ENCODE measurements at regions not wholly inside any gene's neighbourhood (a gene's known extent, or its start where the extent isn't known, plus 50 kb on each side); places are given as distances from the start of the nearest gene placed in this dataset.
"Not testable (repeated sequence)": the region's sequence is repeated elsewhere in the genome, so short reads cannot be mapped to it uniquely, and the experiment has no call there.

DNA sequence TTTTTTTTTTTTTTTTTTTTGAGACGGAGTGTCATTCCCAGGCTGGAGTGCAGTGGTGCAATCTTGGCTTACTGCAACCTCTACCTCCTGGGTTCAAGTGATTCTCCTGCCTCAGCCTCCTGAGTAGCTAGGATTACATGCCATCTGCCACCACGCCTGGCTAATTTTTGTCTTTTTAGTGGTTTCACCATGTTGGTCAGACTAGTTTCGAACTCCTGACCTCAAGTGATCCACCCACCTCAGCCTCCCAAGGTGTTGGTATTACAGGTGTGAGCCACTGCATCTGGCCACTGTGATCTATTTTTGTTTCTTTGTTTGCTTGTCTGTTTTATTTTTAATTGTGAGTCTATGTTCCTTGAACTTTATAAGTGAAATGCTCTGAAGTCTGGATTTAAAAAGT, 646.8 kb upstream of the RGS18 start:
- POLR2A ChIA-PET; ATAC-seq; H3K36me3 ChIP-seq (ENCODE audit: control insufficient read depth in 2 of 3, insufficient read depth in 3 of 3, low read length in 3 of 3); H3K36me3 Mint-ChIP-seq; H3K4me3 Mint-ChIP-seq; H3K4me1 ChIP-seq (ENCODE audit: control insufficient read depth in 2 of 2, insufficient read depth in 2 of 2, low read length in 2 of 2); H3K4me3 ChIP-seq (ENCODE audit: low read length); H3K9me3 ChIP-seq (ENCODE audit: control insufficient read depth in 2 of 3, low read length in 3 of 3); H3K27me3 ChIP-seq (ENCODE audit: control insufficient read depth in 2 of 2, insufficient read depth in 2 of 2, low read length in 2 of 2); H3K27ac Mint-ChIP-seq; H3K27ac ChIP-seq (ENCODE audit: low read depth, low read length); CTCF ChIA-PET; H3K27me3 Mint-ChIP-seq; DNase-seq; intact Hi-C loops (cut with micrococcal nuclease); H3K4me1 Mint-ChIP-seq: not testable (repeated sequence)
- H3K9me3 Mint-ChIP-seq = peaks cover 0 to 28% (median 9%) of the 10 kb centered on the region in 11 donors

DNA sequence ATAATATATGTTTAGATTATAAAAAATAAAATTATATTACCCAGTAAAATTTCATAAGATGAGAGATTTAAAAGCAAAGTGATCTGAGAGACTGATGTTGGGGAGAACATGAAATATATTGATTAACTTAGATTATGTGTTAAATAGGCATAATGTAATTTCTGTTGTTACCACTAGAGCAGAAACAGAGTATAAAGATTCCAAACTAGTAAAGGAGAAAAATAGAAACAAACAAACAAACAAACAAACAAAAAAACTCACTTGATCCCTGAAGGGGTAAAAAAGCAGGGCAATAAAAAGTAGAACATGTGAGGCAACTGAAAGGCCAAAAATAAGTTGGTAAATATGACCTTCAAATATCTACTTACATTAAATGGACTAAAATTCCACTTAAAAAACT, 640.4 kb upstream of the RGS18 start:
- POLR2A ChIA-PET = no interaction called here
- intact Hi-C loops (cut with micrococcal nuclease) = no loop called here
- no peak overlapping the region for H3K27ac Mint-ChIP-seq
- H3K27ac ChIP-seq (ENCODE audit: low read depth, low read length) = no peak overlapping the region
- H3K27me3 ChIP-seq (ENCODE audit: control insufficient read depth in 2 of 2, insufficient read depth in 2 of 2, low read length in 2 of 2) = no peaks in the 10 kb centered on the region
- no peaks in the 10 kb centered on the region for H3K4me1 Mint-ChIP-seq
- CTCF ChIA-PET = no interaction called here
- ATAC-seq = no peak
- no peaks in the 10 kb centered on the region for H3K36me3 ChIP-seq (ENCODE audit: control insufficient read depth in 2 of 3, insufficient read depth in 3 of 3, low read length in 3 of 3)
- peaks cover 0 to 17% (median 6%) of the 10 kb centered on the region in 11 donors for H3K9me3 Mint-ChIP-seq
- no peaks in the 10 kb centered on the region for H3K4me1 ChIP-seq (ENCODE audit: control insufficient read depth in 2 of 2, insufficient read depth in 2 of 2, low read length in 2 of 2)
- no peak for DNase-seq
- no peak overlapping the region for H3K4me3 ChIP-seq (ENCODE audit: low read length)
- H3K9me3 ChIP-seq (ENCODE audit: control insufficient read depth in 2 of 3, low read length in 3 of 3) = no peaks in the 10 kb centered on the region
- no peaks in the 10 kb centered on the region for H3K36me3 Mint-ChIP-seq
- H3K4me3 Mint-ChIP-seq = no peak overlapping the region
- no peaks in the 10 kb centered on the region for H3K27me3 Mint-ChIP-seq

DNA sequence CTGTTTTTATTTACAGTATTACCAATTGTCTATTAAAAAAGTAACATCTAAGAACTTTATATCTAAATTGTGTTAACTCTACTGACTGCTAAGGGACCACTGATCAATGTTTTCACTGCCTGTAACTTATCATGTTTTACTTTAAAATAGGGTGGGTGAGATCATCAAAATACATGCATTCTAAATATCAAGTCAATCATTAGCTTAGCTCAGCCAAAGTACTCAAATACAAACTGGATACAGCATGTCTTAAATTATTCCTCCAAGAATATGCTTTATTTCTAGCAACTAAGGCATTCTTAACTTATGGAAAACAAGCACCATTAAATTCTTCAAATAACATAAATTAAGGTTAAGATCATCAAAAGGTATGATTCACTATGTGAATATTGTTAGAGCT, 638.7 kb upstream of the RGS18 start:
- no peaks in the 10 kb centered on the region for H3K27me3 Mint-ChIP-seq
- no peak overlapping the region for H3K27ac Mint-ChIP-seq
- H3K36me3 ChIP-seq (ENCODE audit: control insufficient read depth in 2 of 3, insufficient read depth in 3 of 3, low read length in 3 of 3) = no peaks in the 10 kb centered on the region
- no peaks in the 10 kb centered on the region for H3K27me3 ChIP-seq (ENCODE audit: control insufficient read depth in 2 of 2, insufficient read depth in 2 of 2, low read length in 2 of 2)
- peaks cover 0 to 15% (median 4%) of the 10 kb centered on the region in 11 donors for H3K9me3 Mint-ChIP-seq
- POLR2A ChIA-PET = no interaction called here
- H3K4me1 Mint-ChIP-seq = no peaks in the 10 kb centered on the region
- DNase-seq (no peak), ATAC-seq (no peak)
- intact Hi-C loops (cut with micrococcal nuclease) = no loop called here
- no peaks in the 10 kb centered on the region for H3K9me3 ChIP-seq (ENCODE audit: control insufficient read depth in 2 of 3, low read length in 3 of 3)
- no peak overlapping the region for H3K4me3 Mint-ChIP-seq
- no peak overlapping the region for H3K27ac ChIP-seq (ENCODE audit: low read depth, low read length)
- no peaks in the 10 kb centered on the region for H3K36me3 Mint-ChIP-seq
- H3K4me3 ChIP-seq (ENCODE audit: low read length) = no peak overlapping the region
- H3K4me1 ChIP-seq (ENCODE audit: control insufficient read depth in 2 of 2, insufficient read depth in 2 of 2, low read length in 2 of 2) = no peaks in the 10 kb centered on the region
- CTCF ChIA-PET = no interaction called here

DNA sequence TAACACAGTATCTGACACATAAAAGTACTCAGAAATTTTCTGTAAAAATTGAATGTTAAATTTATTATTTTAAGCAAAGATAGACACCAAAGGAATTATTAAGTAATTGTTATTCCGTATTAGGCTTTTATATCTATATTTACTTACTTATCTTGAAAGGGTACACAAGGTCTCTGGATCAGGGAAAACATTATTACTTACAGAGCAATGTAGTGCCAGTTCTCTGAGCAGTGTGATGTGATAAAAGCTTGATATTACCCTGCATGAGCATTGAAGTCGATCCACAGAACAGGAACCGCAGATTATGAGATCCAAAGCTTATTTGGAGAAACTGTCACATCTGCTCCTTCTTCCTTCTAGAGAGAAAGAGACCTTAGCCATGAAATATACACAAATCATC, 637.9 kb upstream of the RGS18 start:
- POLR2A ChIA-PET = no interaction called here
- no peaks in the 10 kb centered on the region for H3K4me1 ChIP-seq (ENCODE audit: control insufficient read depth in 2 of 2, insufficient read depth in 2 of 2, low read length in 2 of 2)
- Mint-ChIP-seq H3K4me3 (no peak overlapping the region), H3K27me3 (no peaks in the 10 kb centered on the region), H3K27ac (no peak overlapping the region), H3K9me3 (peaks cover 0 to 22% (median 4%) of the 10 kb centered on the region in 11 donors), H3K36me3 (no peaks in the 10 kb centered on the region), H3K4me1 (no peaks in the 10 kb centered on the region)
- DNase-seq = no peak
- no peaks in the 10 kb centered on the region for H3K36me3 ChIP-seq (ENCODE audit: control insufficient read depth in 2 of 3, insufficient read depth in 3 of 3, low read length in 3 of 3)
- H3K9me3 ChIP-seq (ENCODE audit: control insufficient read depth in 2 of 3, low read length in 3 of 3) = no peaks in the 10 kb centered on the region
- no peaks in the 10 kb centered on the region for H3K27me3 ChIP-seq (ENCODE audit: control insufficient read depth in 2 of 2, insufficient read depth in 2 of 2, low read length in 2 of 2)
- intact Hi-C loops (cut with micrococcal nuclease) = no loop called here
- H3K4me3 ChIP-seq (ENCODE audit: low read length) = no peak overlapping the region
- no peak for ATAC-seq
- H3K27ac ChIP-seq (ENCODE audit: low read depth, low read length) = no peak overlapping the region
- CTCF ChIA-PET = no interaction called here

DNA sequence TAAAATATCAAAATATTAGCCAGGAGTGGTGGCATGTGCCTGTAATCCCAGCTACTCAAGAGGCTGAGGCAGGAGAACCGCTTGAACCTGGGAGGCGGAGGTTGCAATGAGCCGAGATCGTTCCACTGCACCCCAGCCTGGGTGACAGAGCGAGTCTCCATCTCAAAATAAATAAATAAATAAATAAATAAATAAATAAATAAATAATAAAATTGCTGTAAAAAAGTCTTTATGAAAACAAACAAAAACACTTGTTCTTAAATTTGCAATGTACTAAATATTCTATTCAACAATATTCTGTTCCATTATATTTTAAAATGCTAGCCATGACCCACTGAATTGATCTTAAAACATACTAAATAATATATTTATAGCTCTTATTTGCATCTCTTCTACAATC, 632.3 kb upstream of the RGS18 start:
- POLR2A ChIA-PET; H3K27me3 Mint-ChIP-seq; H3K36me3 Mint-ChIP-seq; H3K27ac Mint-ChIP-seq; H3K4me1 ChIP-seq (ENCODE audit: control insufficient read depth in 2 of 2, insufficient read depth in 2 of 2, low read length in 2 of 2); intact Hi-C loops (cut with micrococcal nuclease); H3K4me3 ChIP-seq (ENCODE audit: low read length); ATAC-seq; CTCF ChIA-PET; DNase-seq; H3K9me3 ChIP-seq (ENCODE audit: control insufficient read depth in 2 of 3, low read length in 3 of 3); H3K27me3 ChIP-seq (ENCODE audit: control insufficient read depth in 2 of 2, insufficient read depth in 2 of 2, low read length in 2 of 2); H3K4me1 Mint-ChIP-seq; H3K4me3 Mint-ChIP-seq; H3K36me3 ChIP-seq (ENCODE audit: control insufficient read depth in 2 of 3, insufficient read depth in 3 of 3, low read length in 3 of 3); H3K27ac ChIP-seq (ENCODE audit: low read depth, low read length): not testable (repeated sequence)
- peaks cover 0 to 30% (median 8%) of the 10 kb centered on the region in 11 donors for H3K9me3 Mint-ChIP-seq

DNA sequence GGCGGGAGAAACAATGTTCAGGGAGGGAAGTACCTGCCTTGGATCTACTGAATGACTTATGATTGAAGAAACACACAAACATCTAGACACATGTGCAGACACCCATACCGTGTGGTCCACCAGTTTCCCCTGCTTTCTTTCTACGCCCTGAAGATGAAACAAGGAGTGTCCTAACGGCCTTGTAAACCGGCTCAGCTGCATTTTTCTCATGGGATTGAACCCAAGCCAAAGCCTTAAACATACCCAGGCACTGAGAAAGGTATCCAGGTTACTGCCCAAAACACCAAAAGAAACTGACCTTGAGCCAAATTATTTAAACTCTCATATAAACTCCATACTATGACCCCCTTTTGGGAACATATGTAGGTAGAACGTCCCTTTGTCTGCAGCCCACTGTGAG, 630.0 kb upstream of the RGS18 start:
- Mint-ChIP-seq H3K4me1 (no peaks in the 10 kb centered on the region), H3K27ac (no peak overlapping the region), H3K4me3 (no peak overlapping the region), H3K36me3 (no peaks in the 10 kb centered on the region), H3K9me3 (peaks cover 0 to 30% (median 7%) of the 10 kb centered on the region in 11 donors), H3K27me3 (no peaks in the 10 kb centered on the region)
- H3K27ac ChIP-seq (ENCODE audit: low read depth, low read length) = no peak overlapping the region
- no peak overlapping the region for H3K4me3 ChIP-seq (ENCODE audit: low read length)
- ATAC-seq = no peak
- no peaks in the 10 kb centered on the region for H3K9me3 ChIP-seq (ENCODE audit: control insufficient read depth in 2 of 3, low read length in 3 of 3)
- H3K27me3 ChIP-seq (ENCODE audit: control insufficient read depth in 2 of 2, insufficient read depth in 2 of 2, low read length in 2 of 2) = no peaks in the 10 kb centered on the region
- intact Hi-C loops (cut with micrococcal nuclease) = no loop called here
- ChIA-PET POLR2A (no interaction called here), CTCF (no interaction called here)
- no peaks in the 10 kb centered on the region for H3K36me3 ChIP-seq (ENCODE audit: control insufficient read depth in 2 of 3, insufficient read depth in 3 of 3, low read length in 3 of 3)
- no peak for DNase-seq
- no peaks in the 10 kb centered on the region for H3K4me1 ChIP-seq (ENCODE audit: control insufficient read depth in 2 of 2, insufficient read depth in 2 of 2, low read length in 2 of 2)

DNA sequence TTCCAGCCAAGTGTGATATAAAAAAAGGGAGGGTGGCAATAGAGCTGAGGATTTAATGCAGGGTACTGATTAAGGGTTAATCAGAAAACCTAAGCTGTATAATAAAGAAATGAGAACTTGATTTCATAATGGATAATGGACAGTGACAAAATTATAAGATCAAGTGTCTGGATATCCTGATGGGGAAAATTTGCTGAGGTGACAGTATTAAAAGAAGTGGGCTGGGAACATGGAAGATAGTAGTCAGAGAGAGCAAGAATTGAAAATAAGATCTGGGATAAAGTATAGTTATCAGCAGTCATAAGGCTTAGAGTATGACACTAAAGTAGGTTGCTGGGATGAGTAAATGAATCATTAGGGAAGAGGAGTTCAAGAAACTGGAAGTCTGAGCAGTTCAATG, 627.3 kb upstream of the RGS18 start:
- Mint-ChIP-seq H3K4me3 (no peak overlapping the region), H3K9me3 (peaks cover 0 to 30% (median 9%) of the 10 kb centered on the region in 11 donors), H3K27ac (no peak overlapping the region), H3K4me1 (no peaks in the 10 kb centered on the region), H3K27me3 (no peaks in the 10 kb centered on the region), H3K36me3 (no peaks in the 10 kb centered on the region)
- POLR2A ChIA-PET = no interaction called here
- H3K4me3 ChIP-seq (ENCODE audit: low read length) = no peak overlapping the region
- CTCF ChIA-PET = no interaction called here
- no peaks in the 10 kb centered on the region for H3K27me3 ChIP-seq (ENCODE audit: control insufficient read depth in 2 of 2, insufficient read depth in 2 of 2, low read length in 2 of 2)
- no peaks in the 10 kb centered on the region for H3K9me3 ChIP-seq (ENCODE audit: control insufficient read depth in 2 of 3, low read length in 3 of 3)
- intact Hi-C loops (cut with micrococcal nuclease) = no loop called here
- DNase-seq (no peak), ATAC-seq (no peak)
- no peaks in the 10 kb centered on the region for H3K36me3 ChIP-seq (ENCODE audit: control insufficient read depth in 2 of 3, insufficient read depth in 3 of 3, low read length in 3 of 3)
- no peak overlapping the region for H3K27ac ChIP-seq (ENCODE audit: low read depth, low read length)
- no peaks in the 10 kb centered on the region for H3K4me1 ChIP-seq (ENCODE audit: control insufficient read depth in 2 of 2, insufficient read depth in 2 of 2, low read length in 2 of 2)

Measured in naive thymus-derived CD4-positive, alpha-beta T cell (primary cell).